ENCODE measurements at regions not wholly inside any gene's neighbourhood (a gene's known extent, or its start where the extent isn't known, plus 50 kb on each side); places are given as distances from the start of the nearest gene placed in this dataset.

GRCh38 chr9:23434654-23435053 is 391.4 kb downstream of the ELAVL2 start:
- TF ChIP-seq CTCF (IDR thresholded peaks at IDR 0.05) (no peak), POLR2A (IDR thresholded peaks at IDR 0.05) (no peak), EP300 (IDR thresholded peaks at IDR 0.05) (no peak)

Data from tibial nerve (tissue), 4 donors.